Mesothelial cell of epicardium (in vitro differentiated cells): ENCODE measurements at regions not wholly inside any gene's neighbourhood (a gene's known extent, or its start where the extent isn't known, plus 50 kb on each side); places are given as distances from the start of the nearest gene placed in this dataset.

Source experiments
- DNase-seq, 2 experiments: peaks; one replicate each; pipeline ENCODE4 v3.0.0; 2021; ENCODE audit warnings: low spot score in 2 of 2; ENCODE audit not compliant: unreplicated experiment in 2 of 2
- H3K27ac Mint-ChIP-seq: 2 replicates; pipeline ENCODE4 v1.8.0; 2021; ENCODE audit warnings: mixed read lengths
- H3K27me3 Mint-ChIP-seq: 2 replicates; pipeline ENCODE4 v1.8.0; 2021; ENCODE audit warnings: low read depth, mixed read lengths
- H3K36me3 Mint-ChIP-seq: 2 replicates; pipeline ENCODE4 v1.8.0; 2021; ENCODE audit warnings: mixed read lengths
- H3K4me1 Mint-ChIP-seq: 2 replicates; pipeline ENCODE4 v1.8.0; 2021; ENCODE audit warnings: mixed read lengths
- H3K4me3 Mint-ChIP-seq: 2 replicates; pipeline ENCODE4 v1.8.0; 2021; ENCODE audit warnings: mild to moderate bottlenecking, moderate library complexity, mixed read lengths
- H3K9me3 Mint-ChIP-seq: 2 replicates; pipeline ENCODE4 v1.8.0; 2021; ENCODE audit warnings: mixed read lengths
- TF ChIP-seq, protein P1 (sequence below): fragments of 200-600 bp; sonication (generic); IDR thresholded peaks from one replicate; pipeline ENCODE4 v1.5.0; 2021; ENCODE audit warnings: antibody characterized with exemption; ENCODE audit not compliant: unreplicated experiment

DNA sequence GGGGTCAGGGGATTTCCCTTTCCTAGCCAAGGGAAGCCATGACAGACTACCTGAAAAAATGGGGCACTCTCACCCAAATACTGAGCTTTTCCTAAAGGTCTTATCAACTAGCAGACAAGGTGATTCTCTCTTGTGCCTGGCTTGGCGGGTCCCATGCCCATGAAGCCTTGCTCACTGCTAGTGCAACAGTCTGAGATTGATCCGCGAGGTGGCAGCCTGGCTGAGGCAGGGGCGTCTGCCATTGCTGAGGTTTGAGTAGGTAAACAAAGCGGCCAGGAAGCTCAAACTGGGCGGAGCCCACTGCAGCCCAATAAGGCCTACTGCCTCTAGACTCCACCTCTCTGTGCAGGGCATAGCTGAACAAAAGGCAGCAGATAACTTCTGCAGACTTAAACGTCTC, 152.6 kb upstream of the PMFBP1 start:
- TF ChIP-seq, protein P1, sequence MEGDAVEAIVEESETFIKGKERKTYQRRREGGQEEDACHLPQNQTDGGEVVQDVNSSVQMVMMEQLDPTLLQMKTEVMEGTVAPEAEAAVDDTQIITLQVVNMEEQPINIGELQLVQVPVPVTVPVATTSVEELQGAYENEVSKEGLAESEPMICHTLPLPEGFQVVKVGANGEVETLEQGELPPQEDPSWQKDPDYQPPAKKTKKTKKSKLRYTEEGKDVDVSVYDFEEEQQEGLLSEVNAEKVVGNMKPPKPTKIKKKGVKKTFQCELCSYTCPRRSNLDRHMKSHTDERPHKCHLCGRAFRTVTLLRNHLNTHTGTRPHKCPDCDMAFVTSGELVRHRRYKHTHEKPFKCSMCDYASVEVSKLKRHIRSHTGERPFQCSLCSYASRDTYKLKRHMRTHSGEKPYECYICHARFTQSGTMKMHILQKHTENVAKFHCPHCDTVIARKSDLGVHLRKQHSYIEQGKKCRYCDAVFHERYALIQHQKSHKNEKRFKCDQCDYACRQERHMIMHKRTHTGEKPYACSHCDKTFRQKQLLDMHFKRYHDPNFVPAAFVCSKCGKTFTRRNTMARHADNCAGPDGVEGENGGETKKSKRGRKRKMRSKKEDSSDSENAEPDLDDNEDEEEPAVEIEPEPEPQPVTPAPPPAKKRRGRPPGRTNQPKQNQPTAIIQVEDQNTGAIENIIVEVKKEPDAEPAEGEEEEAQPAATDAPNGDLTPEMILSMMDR: no peak
- Mint-ChIP-seq H3K27me3 (no peaks in the 10 kb centered on the region), H3K4me1 (no peaks in the 10 kb centered on the region), H3K27ac (no peak overlapping the region), H3K4me3 (no peak overlapping the region), H3K9me3 (peaks cover 48% of the 10 kb centered on the region), H3K36me3 (peaks cover 32% of the 10 kb centered on the region)
- no peak for DNase-seq

GRCh38 chr16:72317446-72317845, 145.5 kb upstream of the PMFBP1 start:
- Mint-ChIP-seq H3K36me3 (peaks cover 22% of the 10 kb centered on the region), H3K4me1 (peaks cover 6% of the 10 kb centered on the region), H3K4me3 (no peak overlapping the region), H3K9me3 (peaks cover 33% of the 10 kb centered on the region), H3K27me3 (no peaks in the 10 kb centered on the region), H3K27ac (no peak overlapping the region)
- DNase-seq: no peak
- TF ChIP-seq, protein P1: no peak

DNA sequence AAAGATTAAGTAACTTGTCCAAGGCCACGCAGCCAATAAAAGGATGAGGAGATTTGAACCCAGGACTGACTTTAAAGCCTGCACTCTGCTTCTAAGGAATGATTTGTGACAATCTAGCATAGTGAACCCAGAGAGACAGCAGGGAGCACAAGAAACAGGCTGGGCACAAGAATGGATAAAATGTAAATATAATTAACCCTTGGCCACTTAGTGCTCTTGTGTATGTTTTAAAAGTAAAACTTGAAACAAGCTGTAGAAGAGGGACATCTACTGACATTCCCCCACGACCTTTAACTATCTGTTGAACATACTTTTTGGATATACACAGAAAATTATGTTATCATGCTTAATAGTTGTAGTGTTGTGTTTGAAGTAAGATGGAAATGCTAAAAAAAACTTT, 141.9 kb upstream of the PMFBP1 start:
- no peak overlapping the region for H3K27ac Mint-ChIP-seq
- H3K36me3 Mint-ChIP-seq: peaks cover 6% of the 10 kb centered on the region
- no peak for DNase-seq
- H3K9me3 Mint-ChIP-seq: peaks cover 28% of the 10 kb centered on the region
- H3K4me1 Mint-ChIP-seq: peaks cover 6% of the 10 kb centered on the region
- H3K27me3 Mint-ChIP-seq: no peaks in the 10 kb centered on the region
- no peak overlapping the region for H3K4me3 Mint-ChIP-seq
- TF ChIP-seq, protein P1: no peak

DNA sequence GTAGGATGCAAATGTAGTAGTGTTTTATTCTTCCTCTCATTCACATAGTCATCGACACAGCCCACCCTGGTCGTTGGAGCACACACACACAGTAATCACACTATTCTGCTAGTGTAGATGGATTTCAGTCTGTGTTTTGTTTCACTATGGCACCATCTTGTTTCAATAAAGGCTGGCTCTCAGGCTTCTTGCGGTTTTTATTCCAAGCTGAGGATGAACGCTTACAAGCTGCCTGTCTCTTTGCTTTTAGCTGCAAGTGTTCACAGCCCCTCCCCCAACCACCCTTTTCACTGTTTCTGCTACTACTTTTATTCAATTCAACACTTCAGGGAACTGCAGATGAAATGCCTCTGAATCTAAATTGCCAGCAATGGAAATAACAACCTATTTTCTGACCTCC, 140.9 kb upstream of the PMFBP1 start:
- peaks cover 35% of the 10 kb centered on the region for H3K9me3 Mint-ChIP-seq
- no peaks in the 10 kb centered on the region for H3K27me3 Mint-ChIP-seq
- H3K27ac Mint-ChIP-seq: no peak overlapping the region
- H3K4me3 Mint-ChIP-seq: no peak overlapping the region
- TF ChIP-seq, protein P1: no peak
- peaks cover 10% of the 10 kb centered on the region for H3K36me3 Mint-ChIP-seq
- no peak for DNase-seq
- peaks cover 6% of the 10 kb centered on the region for H3K4me1 Mint-ChIP-seq

GRCh38 chr16:72311426-72311825, 139.5 kb upstream of the PMFBP1 start:
- Mint-ChIP-seq H3K27ac (no peak overlapping the region), H3K9me3 (peaks cover 44% of the 10 kb centered on the region), H3K36me3 (peaks cover 13% of the 10 kb centered on the region), H3K27me3 (no peaks in the 10 kb centered on the region), H3K4me3 (no peak overlapping the region), H3K4me1 (peaks cover 2% of the 10 kb centered on the region)
- TF ChIP-seq, protein P1: no peak
- no peak for DNase-seq

DNA sequence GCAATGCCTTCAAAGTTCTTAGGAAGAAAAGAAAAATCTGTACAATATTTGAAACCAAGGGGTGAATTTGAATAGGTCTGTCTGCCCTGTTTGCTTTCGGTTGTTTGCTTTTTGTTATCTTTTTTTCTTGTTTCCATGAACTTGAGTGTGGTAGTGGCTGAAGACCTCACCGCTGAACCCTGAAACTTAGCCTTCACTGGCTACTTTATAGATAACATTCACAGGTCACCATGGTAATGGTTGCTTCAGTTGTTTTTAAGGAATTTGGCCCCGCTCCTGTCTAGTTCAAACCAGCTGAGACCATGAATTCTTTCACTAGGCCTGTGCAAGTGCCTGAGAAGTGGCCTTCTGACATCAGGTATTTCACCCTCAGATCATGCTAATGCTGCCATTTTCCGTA, 137.0 kb upstream of the PMFBP1 start:
- TF ChIP-seq, protein P1: no peak
- Mint-ChIP-seq H3K27ac (no peak overlapping the region), H3K4me3 (no peak overlapping the region), H3K4me1 (peaks cover 2% of the 10 kb centered on the region), H3K27me3 (no peaks in the 10 kb centered on the region), H3K9me3 (peaks cover 52% of the 10 kb centered on the region), H3K36me3 (peaks cover 19% of the 10 kb centered on the region)
- no peak for DNase-seq
